ENCODE measurements at regions not wholly inside any gene's neighbourhood (a gene's known extent, or its start where the extent isn't known, plus 50 kb on each side); places are given as distances from the start of the nearest gene placed in this dataset.

DNA sequence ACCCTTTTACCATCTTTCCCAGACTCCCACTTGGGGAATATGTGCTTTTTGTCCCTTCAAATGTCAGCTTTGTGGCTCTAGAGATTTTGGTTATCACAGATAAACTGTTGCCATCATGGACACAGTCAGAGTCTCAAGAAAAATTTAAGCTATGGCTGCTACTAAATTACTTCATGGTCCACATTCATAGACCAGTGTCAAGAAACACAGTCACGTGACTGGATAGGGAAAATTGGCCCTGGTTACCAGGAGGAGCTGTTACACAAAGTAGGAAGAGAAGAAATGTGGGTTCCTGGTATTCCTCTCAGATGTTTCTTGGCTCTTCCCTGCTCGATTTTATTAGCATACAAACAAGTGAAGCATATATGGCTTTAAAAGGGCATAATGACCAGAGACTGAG lies 348.9 kb downstream of the NDFIP2 start:
- Histone ChIP-seq H3K9me3 (ENCODE audit: control insufficient read depth in 1 of 2, insufficient read depth in 1 of 2, low read depth in 1 of 2, low read length in 2 of 2) (peaks cover 0 to 3% of the 10 kb centered on the region in 2 experiments; a peak in 1 of 4 replicates), H3K36me3 (ENCODE audit: control insufficient read depth in 1 of 2, insufficient read depth in 2 of 2, low read length in 2 of 2) (no peaks in the 10 kb centered on the region), H2AFZ (ENCODE audit: low read depth, low read length, poor library complexity, severe bottlenecking) (no peak overlapping the region), H3K4me3 (replicated peaks in 1 of 2; ENCODE audit: low read depth in 1 of 2, low read length in 2 of 2) (no peak overlapping the region), H3K79me2 (ENCODE audit: insufficient read depth, low read length) (no peaks in the 10 kb centered on the region), H3K9ac (ENCODE audit: low read length) (no peak overlapping the region), H3K4me2 (ENCODE audit: low read length) (no peak overlapping the region), H3K9me2 (ENCODE audit: insufficient read depth) (no peaks in the 10 kb centered on the region), H3K27me3 (ENCODE audit: insufficient read depth, low read length) (no peaks in the 10 kb centered on the region), H3K27ac (ENCODE audit: low read depth, low read length) (no peak overlapping the region), H4K20me1 (ENCODE audit: insufficient read depth) (no peaks in the 10 kb centered on the region), H3K4me1 (ENCODE audit: control insufficient read depth in 1 of 2, insufficient read depth in 2 of 2, low read length in 2 of 2) (no peaks in the 10 kb centered on the region)
- no TSS peak for BruUV-seq (replicated peaks)
- no peak for ATAC-seq
- ChIA-PET CTCF (no interaction called here), POLR2A (no interaction called here), RAD21 (ENCODE audit: low non-redundant PET in 1 of 2, low total read pairs in 2 of 2, uncharacterized antibody in 2 of 2, unreplicated experiment in 2 of 2) (no interaction called here)
- no peak for DNase-seq (ENCODE audit: low read depth, low spot score)
- intact Hi-C loops (cut with micrococcal nuclease): no loop called here
- TF ChIP-seq JUND (IDR thresholded peaks at IDR 0.05) (no peak), EZH2phosphoT487 (IDR thresholded peaks at IDR 0.05; ENCODE audit: borderline replicate concordance) (no peak), EZH2 (IDR thresholded peaks at IDR 0.05) (no peak), CEBPB (IDR thresholded peaks at IDR 0.05; ENCODE audit: low read depth) (no peak), EGR1 (IDR thresholded peaks at IDR 0.05; ENCODE audit: low read depth) (no peak), POLR2A (IDR thresholded peaks at IDR 0.05; ENCODE audit: borderline replicate concordance, extremely low read depth, insufficient read depth, insufficient read length) (no peak), TCF7L2 (IDR thresholded peaks at IDR 0.05; ENCODE audit: borderline replicate concordance, extremely low read depth, insufficient read depth, insufficient read length) (no peak), RAD21 (IDR thresholded peaks at IDR 0.05; ENCODE audit: low read depth) (no peak), SP1 (IDR thresholded peaks at IDR 0.05; ENCODE audit: low read depth) (no peak), CBX3 (IDR thresholded peaks at IDR 0.05; ENCODE audit: low read depth) (no peak), ELF1 (IDR thresholded peaks at IDR 0.05; ENCODE audit: borderline replicate concordance, low read depth) (no peak), YY1 (IDR thresholded peaks at IDR 0.05; ENCODE audit: extremely low read depth, insufficient replicate concordance, low read depth, low read length) (no peak), SIN3A (IDR thresholded peaks at IDR 0.05; ENCODE audit: low read depth) (no peak), SRF (IDR thresholded peaks at IDR 0.05; ENCODE audit: low read depth) (no peak), POLR2AphosphoS5 (IDR thresholded peaks at IDR 0.05; ENCODE audit: low read depth, low read length) (no peak)
- TF ChIP-seq, protein P1, sequence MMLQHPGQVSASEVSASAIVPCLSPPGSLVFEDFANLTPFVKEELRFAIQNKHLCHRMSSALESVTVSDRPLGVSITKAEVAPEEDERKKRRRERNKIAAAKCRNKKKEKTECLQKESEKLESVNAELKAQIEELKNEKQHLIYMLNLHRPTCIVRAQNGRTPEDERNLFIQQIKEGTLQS (IDR thresholded peaks at IDR 0.05): no peak
- TF ChIP-seq, protein P2, sequence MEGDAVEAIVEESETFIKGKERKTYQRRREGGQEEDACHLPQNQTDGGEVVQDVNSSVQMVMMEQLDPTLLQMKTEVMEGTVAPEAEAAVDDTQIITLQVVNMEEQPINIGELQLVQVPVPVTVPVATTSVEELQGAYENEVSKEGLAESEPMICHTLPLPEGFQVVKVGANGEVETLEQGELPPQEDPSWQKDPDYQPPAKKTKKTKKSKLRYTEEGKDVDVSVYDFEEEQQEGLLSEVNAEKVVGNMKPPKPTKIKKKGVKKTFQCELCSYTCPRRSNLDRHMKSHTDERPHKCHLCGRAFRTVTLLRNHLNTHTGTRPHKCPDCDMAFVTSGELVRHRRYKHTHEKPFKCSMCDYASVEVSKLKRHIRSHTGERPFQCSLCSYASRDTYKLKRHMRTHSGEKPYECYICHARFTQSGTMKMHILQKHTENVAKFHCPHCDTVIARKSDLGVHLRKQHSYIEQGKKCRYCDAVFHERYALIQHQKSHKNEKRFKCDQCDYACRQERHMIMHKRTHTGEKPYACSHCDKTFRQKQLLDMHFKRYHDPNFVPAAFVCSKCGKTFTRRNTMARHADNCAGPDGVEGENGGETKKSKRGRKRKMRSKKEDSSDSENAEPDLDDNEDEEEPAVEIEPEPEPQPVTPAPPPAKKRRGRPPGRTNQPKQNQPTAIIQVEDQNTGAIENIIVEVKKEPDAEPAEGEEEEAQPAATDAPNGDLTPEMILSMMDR (IDR thresholded peaks at IDR 0.05 in 2 of 3, conservative IDR thresholded peaks at IDR 0.05 in 1 of 3; ENCODE audit: borderline replicate concordance in 1 of 3, insufficient read depth in 1 of 3, low read depth in 2 of 3, low read length in 2 of 3): no peak
- TF ChIP-seq, protein P3, sequence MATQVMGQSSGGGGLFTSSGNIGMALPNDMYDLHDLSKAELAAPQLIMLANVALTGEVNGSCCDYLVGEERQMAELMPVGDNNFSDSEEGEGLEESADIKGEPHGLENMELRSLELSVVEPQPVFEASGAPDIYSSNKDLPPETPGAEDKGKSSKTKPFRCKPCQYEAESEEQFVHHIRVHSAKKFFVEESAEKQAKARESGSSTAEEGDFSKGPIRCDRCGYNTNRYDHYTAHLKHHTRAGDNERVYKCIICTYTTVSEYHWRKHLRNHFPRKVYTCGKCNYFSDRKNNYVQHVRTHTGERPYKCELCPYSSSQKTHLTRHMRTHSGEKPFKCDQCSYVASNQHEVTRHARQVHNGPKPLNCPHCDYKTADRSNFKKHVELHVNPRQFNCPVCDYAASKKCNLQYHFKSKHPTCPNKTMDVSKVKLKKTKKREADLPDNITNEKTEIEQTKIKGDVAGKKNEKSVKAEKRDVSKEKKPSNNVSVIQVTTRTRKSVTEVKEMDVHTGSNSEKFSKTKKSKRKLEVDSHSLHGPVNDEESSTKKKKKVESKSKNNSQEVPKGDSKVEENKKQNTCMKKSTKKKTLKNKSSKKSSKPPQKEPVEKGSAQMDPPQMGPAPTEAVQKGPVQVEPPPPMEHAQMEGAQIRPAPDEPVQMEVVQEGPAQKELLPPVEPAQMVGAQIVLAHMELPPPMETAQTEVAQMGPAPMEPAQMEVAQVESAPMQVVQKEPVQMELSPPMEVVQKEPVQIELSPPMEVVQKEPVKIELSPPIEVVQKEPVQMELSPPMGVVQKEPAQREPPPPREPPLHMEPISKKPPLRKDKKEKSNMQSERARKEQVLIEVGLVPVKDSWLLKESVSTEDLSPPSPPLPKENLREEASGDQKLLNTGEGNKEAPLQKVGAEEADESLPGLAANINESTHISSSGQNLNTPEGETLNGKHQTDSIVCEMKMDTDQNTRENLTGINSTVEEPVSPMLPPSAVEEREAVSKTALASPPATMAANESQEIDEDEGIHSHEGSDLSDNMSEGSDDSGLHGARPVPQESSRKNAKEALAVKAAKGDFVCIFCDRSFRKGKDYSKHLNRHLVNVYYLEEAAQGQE (IDR thresholded peaks at IDR 0.05; ENCODE audit: low read depth): no peak
- TF ChIP-seq, protein P4, sequence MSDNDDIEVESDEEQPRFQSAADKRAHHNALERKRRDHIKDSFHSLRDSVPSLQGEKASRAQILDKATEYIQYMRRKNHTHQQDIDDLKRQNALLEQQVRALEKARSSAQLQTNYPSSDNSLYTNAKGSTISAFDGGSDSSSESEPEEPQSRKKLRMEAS (IDR thresholded peaks at IDR 0.05): no peak
